Karpas-422 (cell line): ENCODE measurements at regions not wholly inside any gene's neighbourhood (a gene's known extent, or its start where the extent isn't known, plus 50 kb on each side); places are given as distances from the start of the nearest gene placed in this dataset.

Source experiments
- DNase-seq: peaks from one replicate; pipeline ENCODE4 v3.0.0-alpha.2; 2015
- H2AFZ ChIP-seq: fragments of 200-600 bp; sonication (generic); 2 replicates; pipeline ENCODE4 v1.6.1; 2014; ENCODE audit warnings: antibody characterized with exemption, low read length, mixed read lengths
- H3K27ac ChIP-seq: fragments of 200-600 bp; sonication (generic); 2 replicates; pipeline ENCODE4 v1.5.1; 2014; ENCODE audit warnings: mild to moderate bottlenecking, low read length, moderate library complexity
- H3K27me3 ChIP-seq: fragments of 200-600 bp; sonication (generic); 2 replicates; pipeline ENCODE4 v1.6.1; 2014; ENCODE audit warnings: low read length, mixed read lengths
- H3K36me3 ChIP-seq: fragments of 200-600 bp; sonication (generic); 2 replicates; pipeline ENCODE4 v1.6.1; 2014; ENCODE audit warnings: low read length, mixed read lengths; ENCODE audit not compliant: insufficient read depth
- H3K4me1 ChIP-seq: fragments of 200-600 bp; sonication (generic); 2 replicates; pipeline ENCODE4 v1.6.1; 2014; ENCODE audit warnings: mild to moderate bottlenecking, low read length, mixed read lengths
- H3K4me2 ChIP-seq: fragments of 200-600 bp; sonication (generic); 2 replicates; pipeline ENCODE4 v1.6.1; 2014; ENCODE audit warnings: low read length, low read depth, mild to moderate bottlenecking; ENCODE audit not compliant: poor library complexity, severe bottlenecking
- H3K4me3 ChIP-seq: fragments of 200-600 bp; sonication (generic); 2 replicates; pipeline ENCODE4 v1.5.1; 2014; ENCODE audit warnings: mild to moderate bottlenecking, antibody characterized with exemption, low read length, mixed read lengths
- H3K79me2 ChIP-seq: fragments of 200-600 bp; sonication (generic); 2 replicates; pipeline ENCODE4 v1.6.1; 2014; ENCODE audit warnings: mild to moderate bottlenecking, low read length, mixed read lengths
- H3K9ac ChIP-seq: fragments of 200-600 bp; sonication (generic); 2 replicates; pipeline ENCODE4 v1.6.0; 2014; ENCODE audit warnings: low read length
- H3K9me2 ChIP-seq: fragments of 200-600 bp; sonication (generic), shearing (Covaris generic); replicated peaks from 2 replicates; pipeline ENCODE4 v1.6.0; 2014; ENCODE audit warnings: mild to moderate bottlenecking, low read length, moderate library complexity; ENCODE audit not compliant: insufficient read depth
- H3K9me3 ChIP-seq: fragments of 300-700, 200-600 bp; sonication (generic); 2 replicates; pipeline ENCODE4 v1.6.1; 2014; ENCODE audit warnings: low read length, mixed read lengths
- H4K20me1 ChIP-seq: fragments of 200-600 bp; sonication (generic); 2 replicates; pipeline ENCODE4 v1.6.1; 2014; ENCODE audit warnings: mild to moderate bottlenecking, antibody characterized with exemption, low read length, low read depth; ENCODE audit not compliant: insufficient read depth

GRCh38 chr16:79863128-79864031 lies 262.8 kb upstream of the MAF start:
- no peak overlapping the region for H3K4me2 ChIP-seq
- no peaks in the 10 kb centered on the region for H3K9me3 ChIP-seq
- H3K4me1 ChIP-seq: no peaks in the 10 kb centered on the region
- DNase-seq: no peak
- H2AFZ ChIP-seq: no peak overlapping the region
- H3K36me3 ChIP-seq: no peaks in the 10 kb centered on the region
- no peaks in the 10 kb centered on the region for H4K20me1 ChIP-seq
- no peaks in the 10 kb centered on the region for H3K27me3 ChIP-seq
- H3K9me2 ChIP-seq: no peaks in the 10 kb centered on the region
- no peak overlapping the region for H3K4me3 ChIP-seq
- H3K79me2 ChIP-seq: no peaks in the 10 kb centered on the region
- H3K9ac ChIP-seq: no peak overlapping the region
- H3K27ac ChIP-seq: no peak overlapping the region

- no peak overlapping the region for H3K4me2 ChIP-seq
- no peaks in the 10 kb centered on the region for H4K20me1 ChIP-seq
- no peak overlapping the region for H3K27ac ChIP-seq
- no peaks in the 10 kb centered on the region for H3K9me3 ChIP-seq
- no peaks in the 10 kb centered on the region for H3K27me3 ChIP-seq
- H2AFZ ChIP-seq: no peak overlapping the region
- DNase-seq: no peak
- no peak overlapping the region for H3K4me3 ChIP-seq
- H3K36me3 ChIP-seq: no peaks in the 10 kb centered on the region
- H3K9ac ChIP-seq: no peak overlapping the region
- no peaks in the 10 kb centered on the region for H3K9me2 ChIP-seq
- H3K79me2 ChIP-seq: no peaks in the 10 kb centered on the region
- no peaks in the 10 kb centered on the region for H3K4me1 ChIP-seq
Observed at GRCh38 chr16:79862601-79863000, 262.1 kb upstream of the MAF start.

DNA sequence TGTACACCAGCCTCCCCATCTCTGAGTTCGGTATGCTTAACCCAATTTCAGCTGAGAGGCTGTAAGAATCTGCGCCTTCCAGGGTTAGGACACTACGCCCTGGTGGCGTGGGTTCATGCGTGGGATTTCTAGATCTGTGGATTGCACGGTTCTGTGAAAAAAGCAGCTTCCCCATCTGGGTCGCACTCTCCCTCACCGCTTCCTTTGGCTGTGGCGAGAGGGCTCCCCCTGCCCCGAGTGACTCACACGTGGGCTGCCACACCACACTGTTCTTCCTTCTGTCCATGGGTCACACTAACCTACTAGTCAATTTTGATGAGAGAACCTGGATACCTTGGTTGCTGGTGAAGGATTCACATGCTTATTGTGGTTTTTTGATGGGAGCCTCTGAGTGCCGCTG lies 256.0 kb upstream of the MAF start:
- Histone ChIP-seq H3K36me3 (no peaks in the 10 kb centered on the region), H3K27me3 (no peaks in the 10 kb centered on the region), H3K9me3 (peaks cover 3% of the 10 kb centered on the region; the same call in 1 of the 2 replicates), H3K27ac (no peak overlapping the region), H2AFZ (no peak overlapping the region), H3K9ac (no peak overlapping the region), H4K20me1 (no peaks in the 10 kb centered on the region), H3K4me2 (no peak overlapping the region), H3K4me3 (no peak overlapping the region), H3K79me2 (no peaks in the 10 kb centered on the region), H3K4me1 (no peaks in the 10 kb centered on the region), H3K9me2 (no peaks in the 10 kb centered on the region)
- DNase-seq: no peak

DNA sequence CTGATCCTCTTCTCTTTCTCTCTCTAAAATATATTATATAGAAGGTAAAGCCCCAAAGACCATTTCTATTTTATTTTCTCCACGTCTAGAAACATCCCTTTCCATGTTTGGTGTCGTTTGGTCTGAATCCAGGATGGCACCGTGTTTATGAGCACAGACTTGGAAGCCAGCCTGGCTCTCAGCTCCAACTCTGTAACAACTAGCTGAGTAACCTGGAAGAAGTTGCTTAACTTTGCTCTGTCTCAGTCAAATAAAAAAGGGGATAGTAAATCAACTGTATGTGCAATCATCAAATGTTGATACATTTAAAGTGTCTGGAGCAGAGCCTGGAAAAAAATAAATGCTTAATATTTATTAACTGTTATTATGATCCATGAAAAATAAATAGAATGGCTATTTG lies 249.8 kb upstream of the MAF start:
- no peak overlapping the region for H3K27ac ChIP-seq

DNA sequence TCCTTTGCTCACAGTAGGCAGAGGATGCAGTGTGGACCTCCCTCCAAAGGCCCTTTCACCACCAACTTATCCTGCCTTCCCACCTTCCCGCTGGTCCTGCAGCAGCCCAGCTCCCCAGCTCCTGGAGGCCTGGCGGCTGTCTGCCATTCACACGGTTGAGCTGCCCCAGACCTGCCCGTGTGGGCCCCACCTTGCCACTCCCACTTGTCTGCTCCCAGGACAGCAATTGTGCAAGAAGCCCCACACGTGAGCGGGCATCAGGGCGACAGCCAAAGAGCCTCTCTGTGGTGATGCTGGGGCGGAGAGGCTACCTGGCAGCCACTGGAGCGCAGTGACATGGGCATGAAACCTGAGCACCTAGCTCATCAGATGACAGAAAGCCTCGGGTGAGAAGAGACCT lies 248.6 kb upstream of the MAF start:
- Histone ChIP-seq H3K79me2 (no peaks in the 10 kb centered on the region), H3K4me3 (no peak overlapping the region), H3K27ac (no peak overlapping the region), H3K9me2 (no peaks in the 10 kb centered on the region), H3K4me2 (no peak overlapping the region), H3K4me1 (no peaks in the 10 kb centered on the region), H3K9me3 (no peaks in the 10 kb centered on the region), H3K9ac (no peak overlapping the region), H4K20me1 (no peaks in the 10 kb centered on the region), H2AFZ (no peak overlapping the region), H3K36me3 (no peaks in the 10 kb centered on the region), H3K27me3 (no peaks in the 10 kb centered on the region)
- no peak for DNase-seq

More for the DNA sequence above, 249.8 kb upstream of the MAF start:
- Histone ChIP-seq H3K4me3 (no peak overlapping the region), H3K36me3 (no peaks in the 10 kb centered on the region), H3K4me2 (no peak overlapping the region), H3K9me3 (no peaks in the 10 kb centered on the region), H3K9me2 (no peaks in the 10 kb centered on the region), H2AFZ (no peak overlapping the region), H3K79me2 (no peaks in the 10 kb centered on the region), H4K20me1 (no peaks in the 10 kb centered on the region), H3K9ac (no peak overlapping the region), H3K27me3 (no peaks in the 10 kb centered on the region), H3K4me1 (no peaks in the 10 kb centered on the region)
- no peak for DNase-seq

DNA sequence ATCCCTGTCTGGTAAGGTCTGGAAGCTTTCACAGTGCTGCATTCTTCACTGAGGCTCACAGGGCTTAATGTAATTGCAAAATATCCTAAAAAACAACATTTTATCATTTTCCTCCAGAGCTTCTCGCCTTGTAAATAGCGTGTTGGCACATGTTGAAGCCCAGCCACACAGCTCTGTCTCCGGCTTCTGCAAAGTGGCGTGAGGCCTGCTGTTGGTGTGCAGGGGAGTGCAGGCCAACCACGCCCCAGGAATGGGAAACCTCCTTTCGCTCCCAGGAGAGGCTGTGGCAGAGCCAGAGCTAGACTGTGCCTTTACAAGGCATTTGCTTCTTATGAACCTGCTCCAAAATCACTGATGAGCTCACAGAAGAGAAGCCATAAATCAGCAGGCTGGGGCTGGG lies 248.2 kb upstream of the MAF start:
- no peaks in the 10 kb centered on the region for H3K27me3 ChIP-seq
- no peak overlapping the region for H3K9ac ChIP-seq
- H3K79me2 ChIP-seq: no peaks in the 10 kb centered on the region
- no peaks in the 10 kb centered on the region for H3K9me3 ChIP-seq
- H3K4me3 ChIP-seq: no peak overlapping the region
- H2AFZ ChIP-seq: no peak overlapping the region
- H3K9me2 ChIP-seq: no peaks in the 10 kb centered on the region
- no peak overlapping the region for H3K4me2 ChIP-seq
- H3K27ac ChIP-seq: no peak overlapping the region
- no peaks in the 10 kb centered on the region for H3K36me3 ChIP-seq
- H3K4me1 ChIP-seq: no peaks in the 10 kb centered on the region
- H4K20me1 ChIP-seq: no peaks in the 10 kb centered on the region
- no peak for DNase-seq

- Histone ChIP-seq H3K79me2 (no peaks in the 10 kb centered on the region), H3K36me3 (no peaks in the 10 kb centered on the region), H3K27ac (no peak overlapping the region), H3K4me1 (no peaks in the 10 kb centered on the region), H3K9ac (no peak overlapping the region), H3K27me3 (no peaks in the 10 kb centered on the region), H3K9me3 (no peaks in the 10 kb centered on the region), H4K20me1 (no peaks in the 10 kb centered on the region), H3K4me3 (no peak overlapping the region), H3K9me2 (no peaks in the 10 kb centered on the region), H2AFZ (no peak overlapping the region), H3K4me2 (no peak overlapping the region)
- no peak for DNase-seq
Observed at GRCh38 chr16:79847569-79847968, 247.0 kb upstream of the MAF start.

DNA sequence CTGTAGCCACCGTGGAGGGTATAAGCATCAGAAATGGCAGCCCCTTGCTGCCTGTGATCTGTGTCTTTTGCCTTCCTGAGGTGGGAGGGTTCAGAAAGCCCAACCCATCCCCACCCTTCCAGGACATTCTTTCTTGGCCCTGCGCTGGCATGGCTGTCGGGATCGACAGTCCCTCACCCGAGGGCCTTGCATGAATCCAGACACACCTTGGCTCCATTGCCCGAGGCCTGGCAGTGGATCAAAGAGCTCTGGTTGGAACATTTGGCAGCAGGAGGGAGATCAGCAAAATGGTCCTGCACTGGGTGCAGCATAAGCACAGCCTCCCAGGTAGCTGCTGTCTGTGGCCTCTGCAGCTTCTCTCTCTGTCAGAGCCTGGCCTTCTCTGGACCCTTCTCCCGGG lies 246.6 kb upstream of the MAF start:
- Histone ChIP-seq H3K27me3 (no peaks in the 10 kb centered on the region), H3K36me3 (no peaks in the 10 kb centered on the region), H3K9me2 (no peaks in the 10 kb centered on the region), H3K9ac (no peak overlapping the region), H3K27ac (no peak overlapping the region), H2AFZ (no peak overlapping the region), H3K4me3 (no peak overlapping the region), H3K79me2 (no peaks in the 10 kb centered on the region), H3K4me1 (no peaks in the 10 kb centered on the region), H4K20me1 (no peaks in the 10 kb centered on the region), H3K9me3 (no peaks in the 10 kb centered on the region), H3K4me2 (no peak overlapping the region)
- DNase-seq: no peak
